KG1 (cell line): ENCODE measurements at regions not wholly inside any gene's neighbourhood (a gene's known extent, or its start where the extent isn't known, plus 50 kb on each side); places are given as distances from the start of the nearest gene placed in this dataset.

Experiments used
- DNase-seq: peaks from one replicate; lab custom pipeline; 2025; lab: John Stamatoyannopoulos, UW

GRCh38 chr10:128901236-128901635 is 565.8 kb upstream of the MGMT start:
- no peak for DNase-seq

GRCh38 chr10:128902031-128902710 is 564.9 kb upstream of the MGMT start:
- DNase-seq = no peak

GRCh38 chr10:128907155-128907941 is 559.7 kb upstream of the MGMT start:
- no peak for DNase-seq

- no peak for DNase-seq
These were observed 558.9 kb upstream of the MGMT start for GRCh38 chr10:128908099-128908498.

- no peak for DNase-seq
These were observed 558.5 kb upstream of the MGMT start for GRCh38 chr10:128908499-128908898.

- no peak for DNase-seq
These were observed 554.3 kb upstream of the MGMT start for GRCh38 chr10:128912568-128913311.

- DNase-seq = no peak
These were observed 552.4 kb upstream of the MGMT start for GRCh38 chr10:128914681-128915080.

- no peak for DNase-seq
These were observed 551.4 kb upstream of the MGMT start for GRCh38 chr10:128915630-128916029.

- no peak for DNase-seq
These were observed 550.7 kb upstream of the MGMT start for GRCh38 chr10:128916383-128916782.

- no peak for DNase-seq
These were observed 545.5 kb upstream of the MGMT start for GRCh38 chr10:128921389-128922022.

- no peak for DNase-seq
These were observed 544.9 kb upstream of the MGMT start for GRCh38 chr10:128922172-128922571.

GRCh38 chr10:128922619-128923196 is 544.3 kb upstream of the MGMT start:
- DNase-seq = no peak

GRCh38 chr10:128924918-128925317 is 542.1 kb upstream of the MGMT start:
- no peak for DNase-seq

- DNase-seq = no peak
These were observed 540.3 kb upstream of the MGMT start for GRCh38 chr10:128926711-128927110.

- DNase-seq = no peak
These were observed 539.4 kb upstream of the MGMT start for GRCh38 chr10:128927497-128928161.

GRCh38 chr10:128928231-128928836 is 538.7 kb upstream of the MGMT start:
- DNase-seq = no peak

- DNase-seq = no peak
These were observed 537.9 kb upstream of the MGMT start for GRCh38 chr10:128929131-128929530.

- no peak for DNase-seq
These were observed 537.3 kb upstream of the MGMT start for GRCh38 chr10:128929767-128930166.

GRCh38 chr10:128930515-128930914 is 536.5 kb upstream of the MGMT start:
- no peak for DNase-seq

GRCh38 chr10:128932071-128932820 is 534.8 kb upstream of the MGMT start:
- DNase-seq = no peak
